ENCODE measurements at regions not wholly inside any gene's neighbourhood (a gene's known extent, or its start where the extent isn't known, plus 50 kb on each side); places are given as distances from the start of the nearest gene placed in this dataset.

GRCh38 chr11:92285776-92286175 lies 61.2 kb downstream of the FAT3 start:
- WGBS, 5 donors, result 83 to 91% (median 86%) methylated on average over 5 of the region's 5 CpGs

GRCh38 chr11:92286709-92287108 lies 62.1 kb downstream of the FAT3 start:
- intact Hi-C loops (cut with DNase I; ENCODE audit: low total_unique reads), result no loop called here
- no peaks in the 10 kb centered on the region for H3K27me3 ChIP-seq
- DNase-seq, result no peak

More at GRCh38 chr11:92285776-92286175, 61.2 kb downstream of the FAT3 start:
- intact Hi-C loops (cut with DNase I; ENCODE audit: low total_unique reads), result no loop called here
- H3K4me3 ChIP-seq, result no peak overlapping the region
- DNase-seq, result no peak
- no peaks in the 10 kb centered on the region for H3K36me3 ChIP-seq
- H3K4me1 ChIP-seq, result peaks cover 0 to 7% (median 4%) of the 10 kb centered on the region in 4 donors
- H3K9me3 ChIP-seq, result no peaks in the 10 kb centered on the region
- no peak overlapping the region for H3K27ac ChIP-seq
- TF ChIP-seq EP300 (IDR thresholded peaks at IDR 0.05), result no peak
- TF ChIP-seq POLR2AphosphoS5 (IDR thresholded peaks at IDR 0.05), result no peak
- no peak for TF ChIP-seq POLR2A (IDR thresholded peaks at IDR 0.05)
- no peak for TF ChIP-seq CTCF (IDR thresholded peaks at IDR 0.05)
- H3K27me3 ChIP-seq, result no peaks in the 10 kb centered on the region

GRCh38 chr11:92295175-92296137 lies 70.8 kb downstream of the FAT3 start:
- TF ChIP-seq EP300 (IDR thresholded peaks at IDR 0.05) (no peak), POLR2AphosphoS5 (IDR thresholded peaks at IDR 0.05) (no peak), POLR2A (IDR thresholded peaks at IDR 0.05) (no peak)
- H3K36me3 ChIP-seq, result no peaks in the 10 kb centered on the region
- DNase-seq, result peak; percentile 35 to 51
- peaks cover 0 to 11% (median 0%) of the 10 kb centered on the region in 4 donors for H3K4me1 ChIP-seq
- no peak overlapping the region for H3K4me3 ChIP-seq
- intact Hi-C loops (cut with DNase I; ENCODE audit: low total_unique reads), result no loop called here
- H3K9me3 ChIP-seq, result no peaks in the 10 kb centered on the region
- no peaks in the 10 kb centered on the region for H3K27me3 ChIP-seq
- 47 to 69% (median 54%) methylated on average over 8 of the region's 8 CpGs for WGBS, 5 donors
- peak overlapping the region; percentile 23 to 67 (median 46) for H3K27ac ChIP-seq

More at GRCh38 chr11:92286709-92287108, 62.1 kb downstream of the FAT3 start:
- Histone ChIP-seq H3K27ac (no peak overlapping the region), H3K9me3 (no peaks in the 10 kb centered on the region), H3K4me1 (peaks cover 0 to 7% (median 4%) of the 10 kb centered on the region in 4 donors), H3K36me3 (no peaks in the 10 kb centered on the region), H3K4me3 (no peak overlapping the region)
- no peak for TF ChIP-seq POLR2AphosphoS5 (IDR thresholded peaks at IDR 0.05)
- 56 to 100% (median 73%) methylated on average over 2 of the region's 2 CpGs for WGBS, 5 donors

- 70 to 76% (median 73%) methylated on average over 3 of the region's 3 CpGs for WGBS, 5 donors
- no peaks in the 10 kb centered on the region for H3K27me3 ChIP-seq
- intact Hi-C loops (cut with DNase I; ENCODE audit: low total_unique reads), result no loop called here
- no peak overlapping the region for H3K4me3 ChIP-seq
- peaks cover 0 to 11% (median 0%) of the 10 kb centered on the region in 4 donors for H3K4me1 ChIP-seq
- peak overlapping the region in 4 of 5 donors; percentile 34 to 67 (median 56) for H3K27ac ChIP-seq
- no peaks in the 10 kb centered on the region for H3K9me3 ChIP-seq
- no peaks in the 10 kb centered on the region for H3K36me3 ChIP-seq
- TF ChIP-seq POLR2AphosphoS5 (IDR thresholded peaks at IDR 0.05) (no peak), EP300 (IDR thresholded peaks at IDR 0.05) (no peak), POLR2A (IDR thresholded peaks at IDR 0.05) (no peak), CTCF (IDR thresholded peaks at IDR 0.05) (no peak)
- no peak for DNase-seq
Observed at GRCh38 chr11:92296138-92296515, 71.5 kb downstream of the FAT3 start.

GRCh38 chr11:92297567-92298553 lies 73.2 kb downstream of the FAT3 start:
- Histone ChIP-seq H3K9me3 (no peaks in the 10 kb centered on the region), H3K27me3 (no peaks in the 10 kb centered on the region), H3K27ac (no peak overlapping the region), H3K4me3 (no peak overlapping the region), H3K36me3 (no peaks in the 10 kb centered on the region), H3K4me1 (peaks cover 0 to 11% (median 0%) of the 10 kb centered on the region in 4 donors)
- TF ChIP-seq CTCF (IDR thresholded peaks at IDR 0.05) (no peak), EP300 (IDR thresholded peaks at IDR 0.05) (no peak), POLR2A (IDR thresholded peaks at IDR 0.05) (no peak), POLR2AphosphoS5 (IDR thresholded peaks at IDR 0.05) (no peak)
- DNase-seq, result no peak
- intact Hi-C loops (cut with DNase I; ENCODE audit: low total_unique reads), result no loop called here
- WGBS, 5 donors, result 82 to 89% (median 84%) methylated on average over 3 of the region's 3 CpGs

All from stomach (tissue), 8 donors.